ENCODE measurements at regions not wholly inside any gene's neighbourhood (a gene's known extent, or its start where the extent isn't known, plus 50 kb on each side); places are given as distances from the start of the nearest gene placed in this dataset.

DNA sequence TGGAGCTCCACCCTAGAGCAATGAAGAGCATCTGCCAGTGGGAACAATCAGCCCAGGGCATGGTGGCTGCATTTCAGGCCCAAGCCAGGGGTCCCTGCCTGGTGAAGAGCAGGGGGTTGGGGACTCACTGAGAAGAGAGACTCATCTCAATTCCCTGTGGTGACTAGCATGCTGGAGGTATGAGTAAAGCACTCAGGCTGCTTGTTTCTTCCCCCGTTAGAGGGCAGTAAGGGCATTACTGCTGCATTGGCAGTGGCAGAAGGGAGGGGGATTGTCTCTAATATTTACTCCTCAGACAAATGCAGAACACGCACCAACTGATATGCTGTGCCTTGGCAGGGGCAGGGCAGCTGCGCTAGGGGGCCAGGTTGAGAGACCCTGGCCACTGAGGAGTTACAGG lies 329.1 kb downstream of the SLITRK5 start:
- no peak overlapping the region for H3K4me3 ChIP-seq (ENCODE audit: low read depth, low read length)
- TF ChIP-seq, protein P1, sequence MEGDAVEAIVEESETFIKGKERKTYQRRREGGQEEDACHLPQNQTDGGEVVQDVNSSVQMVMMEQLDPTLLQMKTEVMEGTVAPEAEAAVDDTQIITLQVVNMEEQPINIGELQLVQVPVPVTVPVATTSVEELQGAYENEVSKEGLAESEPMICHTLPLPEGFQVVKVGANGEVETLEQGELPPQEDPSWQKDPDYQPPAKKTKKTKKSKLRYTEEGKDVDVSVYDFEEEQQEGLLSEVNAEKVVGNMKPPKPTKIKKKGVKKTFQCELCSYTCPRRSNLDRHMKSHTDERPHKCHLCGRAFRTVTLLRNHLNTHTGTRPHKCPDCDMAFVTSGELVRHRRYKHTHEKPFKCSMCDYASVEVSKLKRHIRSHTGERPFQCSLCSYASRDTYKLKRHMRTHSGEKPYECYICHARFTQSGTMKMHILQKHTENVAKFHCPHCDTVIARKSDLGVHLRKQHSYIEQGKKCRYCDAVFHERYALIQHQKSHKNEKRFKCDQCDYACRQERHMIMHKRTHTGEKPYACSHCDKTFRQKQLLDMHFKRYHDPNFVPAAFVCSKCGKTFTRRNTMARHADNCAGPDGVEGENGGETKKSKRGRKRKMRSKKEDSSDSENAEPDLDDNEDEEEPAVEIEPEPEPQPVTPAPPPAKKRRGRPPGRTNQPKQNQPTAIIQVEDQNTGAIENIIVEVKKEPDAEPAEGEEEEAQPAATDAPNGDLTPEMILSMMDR (IDR thresholded peaks at IDR 0.05; ENCODE audit: low read depth, low read length) = no peak
- in situ Hi-C loops (cut with HindIII; ENCODE audit: low sequenced_read_pairs) = no loop called here
- no peak for DNase-seq (ENCODE audit: low read depth, low spot score)

GRCh38 chr13:88000787-88001186 lies 329.6 kb downstream of the SLITRK5 start:
- DNase-seq (ENCODE audit: low read depth, low spot score) = no peak
- H3K4me3 ChIP-seq (ENCODE audit: low read depth, low read length) = no peak overlapping the region
- TF ChIP-seq, protein P1 (IDR thresholded peaks at IDR 0.05; ENCODE audit: low read depth, low read length) = no peak
- in situ Hi-C loops (cut with HindIII; ENCODE audit: low sequenced_read_pairs) = no loop called here

- no peak overlapping the region for H3K4me3 ChIP-seq (ENCODE audit: low read depth, low read length)
- in situ Hi-C loops (cut with HindIII; ENCODE audit: low sequenced_read_pairs) = no loop called here
- TF ChIP-seq, protein P1 (IDR thresholded peaks at IDR 0.05; ENCODE audit: low read depth, low read length) = peak; percentile 19
- no peak for DNase-seq (ENCODE audit: low read depth, low spot score)
These were observed 334.0 kb downstream of the SLITRK5 start for GRCh38 chr13:88005188-88005587.

DNA sequence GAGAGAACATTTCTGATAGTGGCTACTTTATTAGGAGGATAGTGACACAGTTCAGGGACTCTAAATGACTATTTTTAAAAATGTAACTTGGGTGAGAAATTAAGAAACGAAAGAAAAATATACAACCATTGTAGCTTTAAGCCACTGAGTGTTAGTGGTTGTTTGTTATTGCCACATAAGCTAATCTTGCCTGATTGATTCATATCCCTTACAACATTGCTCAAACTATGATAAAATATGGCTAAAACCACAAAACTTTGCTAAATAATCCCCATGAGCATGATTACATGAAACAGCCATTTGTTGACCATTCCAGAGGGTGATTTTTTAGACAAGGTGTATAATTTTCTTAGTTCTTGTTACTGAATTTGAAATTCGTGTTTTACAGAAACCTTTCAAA lies 343.4 kb downstream of the SLITRK5 start:
- TF ChIP-seq, protein P1 (IDR thresholded peaks at IDR 0.05; ENCODE audit: low read depth, low read length) = no peak
- DNase-seq (ENCODE audit: low read depth, low spot score) = no peak
- H3K4me3 ChIP-seq (ENCODE audit: low read depth, low read length) = no peak overlapping the region
- in situ Hi-C loops (cut with HindIII; ENCODE audit: low sequenced_read_pairs) = no loop called here

DNA sequence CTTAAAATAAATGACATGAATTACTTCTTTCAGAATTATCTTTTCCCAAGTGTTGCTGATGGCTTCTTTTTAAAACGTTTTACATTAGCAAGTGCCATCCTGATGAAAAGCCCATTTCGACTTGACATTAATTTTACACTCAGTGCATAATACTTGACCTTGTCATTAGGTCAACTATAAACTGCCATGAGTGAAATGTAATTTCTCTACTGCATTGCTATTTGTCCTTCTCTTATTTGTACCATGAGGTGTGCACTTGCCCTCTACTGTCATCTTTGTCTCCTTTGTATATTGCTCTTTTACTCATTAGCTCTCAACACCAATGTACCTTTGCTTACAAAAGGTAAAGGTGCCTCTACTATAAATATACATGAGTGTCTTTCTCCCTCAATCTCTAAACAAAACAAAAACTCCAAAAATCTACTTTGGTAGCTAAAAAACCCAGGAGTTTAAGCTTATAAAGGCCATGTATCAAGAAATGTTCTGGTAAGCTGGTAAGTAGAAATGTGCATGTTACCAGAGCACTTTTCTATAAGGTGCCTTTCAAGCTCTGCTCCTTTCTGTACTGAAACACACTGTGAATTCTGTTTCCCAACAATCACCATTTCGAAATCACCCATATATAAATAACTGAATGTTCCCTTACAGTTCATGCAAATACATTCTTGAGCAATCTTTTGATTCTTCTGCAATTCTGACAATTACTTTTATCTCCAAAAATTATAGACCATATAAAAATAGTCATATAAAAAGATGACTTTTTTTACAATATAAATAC lies 351.4 kb downstream of the SLITRK5 start:
- in situ Hi-C loops (cut with HindIII; ENCODE audit: low sequenced_read_pairs) = no loop called here
- TF ChIP-seq, protein P1 (IDR thresholded peaks at IDR 0.05; ENCODE audit: low read depth, low read length) = no peak
- no peak for DNase-seq (ENCODE audit: low read depth, low spot score)
- no peak overlapping the region for H3K4me3 ChIP-seq (ENCODE audit: low read depth, low read length)

GRCh38 chr13:88026241-88026640 lies 355.1 kb downstream of the SLITRK5 start:
- no peak for DNase-seq (ENCODE audit: low read depth, low spot score)
- H3K4me3 ChIP-seq (ENCODE audit: low read depth, low read length) = no peak overlapping the region
- TF ChIP-seq, protein P1 (IDR thresholded peaks at IDR 0.05; ENCODE audit: low read depth, low read length) = no peak
- in situ Hi-C loops (cut with HindIII; ENCODE audit: low sequenced_read_pairs) = no loop called here

Data from astrocyte of the spinal cord (primary cell).